ENCODE measurements at regions not wholly inside any gene's neighbourhood (a gene's known extent, or its start where the extent isn't known, plus 50 kb on each side); places are given as distances from the start of the nearest gene placed in this dataset.
A peak's percentile ranks its signal among the peaks of the same experiment; 100 is the strongest.

DNA sequence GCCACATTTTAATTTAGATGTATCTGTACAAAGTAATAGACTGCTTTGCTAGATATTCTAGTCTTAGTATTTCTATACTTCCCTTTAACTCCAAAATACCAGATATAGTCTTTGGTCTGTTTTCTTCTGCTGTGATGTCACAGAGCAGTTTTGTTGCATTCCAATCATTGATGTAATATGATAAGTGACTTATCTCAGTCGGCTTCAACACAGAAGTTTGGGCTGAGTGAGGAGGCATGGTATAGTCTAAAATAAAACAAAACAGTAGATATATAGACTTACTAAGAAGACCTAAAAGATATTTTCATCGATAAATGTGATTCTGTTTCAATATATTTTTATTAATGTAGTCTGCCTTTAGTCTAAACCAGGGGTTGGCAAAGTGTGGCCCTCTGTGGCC is 169.9 kb downstream of the DCK start:
- DNase-seq = no peak

DNA sequence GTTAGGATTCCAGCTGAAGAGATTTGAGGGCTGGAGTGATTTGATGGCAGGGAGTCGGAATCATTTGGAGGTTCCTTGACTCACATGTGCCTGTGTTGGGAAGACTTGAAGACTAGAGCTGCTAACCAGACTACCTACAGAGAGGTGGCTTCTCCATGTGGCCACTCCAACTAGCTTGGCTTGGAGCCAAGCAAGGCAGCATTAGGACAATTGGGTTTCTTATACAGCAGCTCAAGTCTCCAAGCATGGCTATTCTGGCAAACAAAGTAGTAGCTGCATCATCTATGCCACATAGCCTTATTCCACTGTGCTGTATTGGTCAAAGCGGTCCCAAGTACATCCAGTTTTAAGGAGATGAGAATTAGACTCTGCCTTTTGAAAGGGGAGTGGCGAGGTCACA is 171.7 kb upstream of the SLC4A4 start:
- no peak for DNase-seq

DNA sequence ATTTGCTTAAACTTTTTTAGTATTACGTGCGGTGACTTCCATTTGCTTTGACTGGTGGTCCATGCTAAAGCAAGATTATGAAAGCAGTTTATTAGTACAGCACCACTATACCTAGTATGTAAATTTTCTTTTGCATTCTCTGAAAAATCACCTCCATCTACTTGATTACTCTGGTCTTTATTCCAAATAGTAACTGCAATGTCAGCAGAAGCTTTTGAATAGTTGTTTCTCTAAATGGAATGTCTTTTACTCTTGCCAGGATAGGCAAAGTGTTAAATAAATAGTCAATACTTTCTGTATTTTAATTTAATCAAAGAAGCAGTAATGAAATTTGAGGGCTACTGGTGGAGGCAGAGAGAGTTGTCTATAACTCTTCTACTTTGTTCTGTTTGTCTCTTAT is 167.2 kb upstream of the SLC4A4 start:
- no peak for DNase-seq

DNA sequence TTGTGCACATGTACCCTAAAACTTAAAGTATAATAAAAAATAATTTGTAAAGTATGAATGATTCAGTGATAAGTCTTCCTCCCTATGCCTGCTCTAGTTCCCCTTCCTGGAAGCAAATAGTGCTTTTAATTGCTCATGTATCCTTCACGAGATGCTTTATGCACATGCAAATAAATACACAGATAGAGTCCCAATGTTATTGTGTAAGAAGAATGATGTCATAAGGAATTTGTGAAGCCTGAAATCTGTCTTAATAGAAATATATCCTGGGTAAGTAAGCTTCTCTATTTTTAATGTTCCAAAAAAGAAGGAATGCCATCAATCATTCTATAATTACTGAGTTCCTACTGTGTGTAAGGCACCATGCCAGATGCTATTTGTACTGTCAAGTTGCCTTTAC is 157.5 kb upstream of the SLC4A4 start:
- no peak for DNase-seq

DNA sequence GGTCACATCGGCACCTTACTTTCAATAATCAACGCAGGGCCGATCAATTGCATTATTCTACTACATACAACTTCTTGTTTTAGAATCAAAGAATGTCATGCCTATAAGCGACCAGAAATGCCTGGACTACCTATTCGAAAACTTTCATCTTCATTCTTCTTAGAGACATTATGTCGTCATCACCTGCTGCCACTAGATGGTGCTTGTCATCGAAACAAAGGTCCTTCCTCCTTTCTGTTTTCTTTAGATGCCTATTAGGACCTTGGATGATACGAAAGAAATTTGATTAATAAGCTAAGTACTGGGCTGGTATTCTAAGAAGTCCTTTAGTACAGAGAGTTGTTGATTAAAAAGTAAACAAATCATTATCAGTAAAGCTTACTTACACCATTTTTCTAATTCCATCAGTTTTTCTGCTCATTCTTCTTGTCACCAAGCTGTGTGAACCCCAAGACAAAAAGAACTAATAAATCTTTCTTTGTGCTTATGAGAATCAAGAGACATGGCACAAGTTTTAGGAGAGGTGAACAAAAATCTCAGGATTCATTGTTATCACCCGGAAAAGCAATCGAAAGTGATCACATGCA is 154.5 kb upstream of the SLC4A4 start:
- DNase-seq = peak; percentile 3

DNA sequence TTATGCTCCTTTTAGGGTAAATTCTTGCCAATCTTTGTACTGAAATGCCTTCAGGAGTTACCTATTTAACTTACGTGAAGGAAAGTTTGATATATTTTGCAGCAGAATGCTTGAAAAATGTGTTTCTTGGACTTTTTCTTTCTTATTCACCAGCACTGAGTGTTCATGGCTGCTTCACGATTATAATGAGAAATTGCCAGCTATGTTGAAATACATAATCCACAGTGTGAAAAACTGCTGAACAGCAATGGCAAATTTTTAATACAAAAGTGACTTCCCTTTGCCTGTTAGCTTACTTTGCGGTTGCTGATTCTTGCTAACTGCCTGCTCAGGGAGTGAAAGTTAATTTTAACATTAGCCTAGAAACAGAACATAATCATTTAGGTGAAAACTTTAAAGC is 153.8 kb upstream of the SLC4A4 start:
- no peak for DNase-seq

DNA sequence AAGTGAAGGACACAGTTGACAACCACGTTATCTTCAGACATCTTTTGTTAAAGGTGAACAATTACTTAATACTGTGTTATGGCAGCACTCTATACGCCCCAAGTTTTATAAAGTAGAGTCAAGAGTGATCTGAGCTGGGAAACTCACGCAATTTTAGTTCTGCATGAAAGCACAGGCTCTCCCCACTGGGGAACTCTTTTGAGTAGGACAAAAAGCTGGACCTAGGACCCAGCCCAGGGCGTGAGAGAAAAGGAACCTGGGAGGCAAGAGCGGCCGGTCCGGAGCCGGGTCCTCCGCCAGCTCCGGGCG is 152.6 kb upstream of the SLC4A4 start:
- no peak for DNase-seq

DNA sequence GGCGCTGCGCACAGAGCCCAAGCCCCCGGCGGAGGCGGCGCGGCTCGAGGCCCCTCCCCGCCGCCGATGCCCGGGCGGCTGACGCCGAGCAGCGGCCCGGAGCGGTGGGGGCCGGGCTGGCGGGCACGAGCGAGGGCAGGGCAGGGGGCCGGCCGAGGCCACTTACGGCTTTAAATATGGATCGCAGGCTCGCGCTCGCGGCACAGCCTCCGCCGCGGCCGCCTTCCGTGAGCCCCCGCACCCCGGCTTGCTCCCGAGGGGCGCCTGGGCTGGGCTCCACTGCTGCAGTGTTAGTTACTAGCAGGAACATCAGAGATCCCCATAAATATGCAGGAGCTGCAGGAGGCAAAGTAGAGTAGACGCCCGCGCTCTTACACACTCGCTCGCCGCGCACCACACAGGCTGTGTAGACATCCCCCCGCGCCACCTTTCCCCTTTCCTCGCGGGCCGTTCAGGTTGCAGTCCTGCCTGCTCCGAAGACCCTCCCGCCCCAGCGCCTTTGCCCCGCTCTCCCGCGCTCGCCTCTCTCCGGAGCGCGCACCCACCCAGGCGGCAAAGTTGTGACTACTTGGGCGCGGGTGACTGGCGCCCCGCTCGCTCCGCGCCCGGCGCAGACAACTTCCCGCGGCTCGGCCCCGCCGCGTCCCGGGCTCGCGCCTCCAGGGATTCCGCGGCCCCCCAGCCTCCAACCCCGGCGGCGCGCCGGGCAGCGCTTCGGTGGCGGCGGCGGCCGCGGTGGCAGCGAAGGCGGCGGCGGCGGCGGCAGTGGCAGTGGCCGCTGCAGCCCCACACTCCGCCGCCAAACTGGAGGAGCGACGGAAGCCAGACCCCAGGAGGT is 152.0 kb upstream of the SLC4A4 start:
- peak; percentile 5 for DNase-seq

DNA sequence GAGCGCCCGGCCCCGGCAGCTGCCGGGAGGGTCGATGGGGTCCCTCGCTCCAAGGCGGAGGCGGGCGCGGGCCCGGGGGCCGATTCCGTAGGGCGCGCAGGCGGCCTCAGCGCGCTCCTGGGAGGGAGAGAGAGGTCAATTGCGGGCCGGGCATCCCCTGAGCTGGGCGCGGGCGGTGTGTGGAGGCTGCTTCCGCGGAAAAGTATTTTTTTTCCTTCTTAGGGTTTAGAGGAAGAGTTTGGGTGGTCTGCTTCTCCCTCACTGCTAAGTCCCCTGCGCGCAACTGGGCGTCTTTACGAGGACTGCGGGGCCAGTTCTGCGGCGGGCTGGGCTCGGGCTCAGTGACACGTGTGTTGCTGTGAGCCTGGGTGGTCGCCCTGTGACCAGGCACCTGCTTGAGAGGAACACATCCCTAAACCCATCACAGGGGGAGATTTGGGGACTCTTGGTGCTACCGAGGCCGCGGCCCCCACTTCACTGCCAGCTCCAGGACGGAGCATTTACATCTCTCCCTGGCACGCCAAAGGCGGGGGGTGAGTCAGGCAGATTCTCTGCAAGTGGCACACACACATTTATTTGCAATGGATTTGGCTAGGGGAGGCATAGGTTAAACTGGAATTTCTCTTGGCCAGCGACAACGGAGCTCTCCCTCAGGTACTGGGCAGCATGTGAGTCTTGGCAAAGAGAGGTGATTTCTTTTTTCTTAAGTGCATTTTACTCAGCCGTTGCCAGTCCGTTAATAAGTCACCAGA is 151.2 kb upstream of the SLC4A4 start:
- DNase-seq = peak; percentile 6

DNA sequence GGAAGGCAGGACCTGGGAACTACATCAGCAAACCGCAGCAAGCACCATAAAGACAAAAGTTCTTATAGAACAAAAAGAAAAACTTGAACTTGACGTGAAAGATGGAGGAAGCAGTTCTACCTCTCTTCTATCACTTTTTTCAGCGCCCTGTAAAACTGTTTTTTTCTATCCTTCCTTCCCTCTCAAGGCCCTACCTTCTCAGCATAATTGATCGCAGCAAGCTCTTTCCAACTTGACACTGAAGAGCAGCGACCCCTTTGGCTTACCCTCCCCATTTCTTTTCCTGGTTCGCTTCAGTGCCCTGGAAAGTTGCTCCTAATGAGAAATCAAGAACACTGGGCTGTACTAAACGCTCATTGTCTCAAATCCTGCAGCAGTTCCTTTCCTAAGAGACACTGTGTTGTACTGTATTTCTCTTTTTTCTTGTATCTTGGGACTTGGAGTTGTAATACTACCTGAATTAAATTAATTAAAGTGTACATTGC is 150.6 kb upstream of the SLC4A4 start:
- no peak for DNase-seq

DNA sequence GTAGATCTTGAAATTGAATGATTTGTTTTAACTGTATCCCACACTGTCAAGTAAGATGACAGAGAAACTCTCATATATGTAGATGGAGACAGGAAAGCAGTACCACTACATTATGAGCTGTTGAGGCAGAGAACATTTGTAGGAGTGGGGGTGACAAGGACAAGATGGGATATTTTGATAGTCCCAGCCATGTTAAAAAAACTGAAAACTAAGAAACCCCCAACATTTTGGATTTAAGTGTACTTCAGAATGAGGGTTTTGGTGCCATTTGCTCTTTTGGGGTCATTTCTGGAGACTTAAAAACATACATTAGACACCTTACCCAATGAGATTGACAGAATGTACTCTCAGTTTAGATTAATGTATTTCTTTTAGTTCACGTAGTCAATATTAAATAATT is 149.9 kb upstream of the SLC4A4 start:
- DNase-seq = no peak

DNA sequence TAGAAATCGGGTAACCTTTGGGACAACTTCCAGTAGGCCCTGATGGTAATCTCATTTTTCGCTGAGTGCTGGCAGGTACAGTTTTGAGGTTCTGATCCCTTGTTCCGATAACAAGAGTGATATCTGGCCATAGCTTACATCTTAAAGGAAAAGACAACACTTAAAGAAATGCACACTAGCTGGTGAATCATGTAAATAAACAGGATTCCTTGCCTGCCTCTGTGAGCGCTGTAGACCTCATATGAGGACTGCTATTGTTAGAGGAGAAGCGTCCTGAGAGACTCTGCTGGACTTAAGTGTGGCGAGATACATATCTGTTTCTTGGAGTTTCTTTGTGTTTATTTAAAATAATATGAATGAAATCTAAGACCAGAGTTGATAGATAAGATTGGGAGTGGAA is 149.3 kb upstream of the SLC4A4 start:
- no peak for DNase-seq

DNA sequence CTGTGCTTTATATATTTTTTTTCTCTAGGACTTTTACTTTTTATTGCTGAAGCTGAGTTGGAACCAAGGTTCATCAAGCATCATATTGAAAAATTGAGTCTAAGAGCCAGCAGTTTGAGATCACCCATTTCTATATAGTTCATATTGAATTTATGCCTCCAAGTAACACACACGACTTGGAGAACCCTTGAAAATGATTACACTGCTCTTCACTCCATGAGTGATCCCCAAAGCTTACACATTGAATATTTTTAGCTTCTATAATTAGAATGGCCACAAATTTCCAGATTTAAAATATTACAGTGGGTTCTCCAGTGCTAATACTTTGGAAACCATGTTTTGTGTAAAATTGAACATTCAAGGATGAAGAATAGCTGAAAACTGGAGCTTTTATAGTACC is 144.4 kb upstream of the SLC4A4 start:
- DNase-seq = no peak

DNA sequence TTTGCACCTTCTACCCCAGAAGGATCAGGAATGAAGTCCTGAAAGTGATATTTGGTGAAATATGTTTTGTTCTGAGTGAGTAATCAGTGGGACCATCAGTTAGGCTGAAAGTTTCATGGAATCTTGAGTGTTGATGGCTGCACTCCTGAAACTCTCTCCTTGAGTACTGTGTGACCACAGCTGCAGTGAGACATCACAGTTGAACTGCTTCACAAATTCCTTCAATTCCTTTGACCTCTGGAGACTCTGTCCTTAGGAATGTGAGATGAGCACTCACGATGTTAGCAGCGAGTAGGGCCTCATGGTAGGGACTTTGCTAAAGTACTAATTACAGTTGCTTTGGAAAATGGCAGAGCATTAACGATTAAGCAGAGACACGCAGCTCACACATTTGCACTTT is 142.9 kb upstream of the SLC4A4 start:
- no peak for DNase-seq

DNA sequence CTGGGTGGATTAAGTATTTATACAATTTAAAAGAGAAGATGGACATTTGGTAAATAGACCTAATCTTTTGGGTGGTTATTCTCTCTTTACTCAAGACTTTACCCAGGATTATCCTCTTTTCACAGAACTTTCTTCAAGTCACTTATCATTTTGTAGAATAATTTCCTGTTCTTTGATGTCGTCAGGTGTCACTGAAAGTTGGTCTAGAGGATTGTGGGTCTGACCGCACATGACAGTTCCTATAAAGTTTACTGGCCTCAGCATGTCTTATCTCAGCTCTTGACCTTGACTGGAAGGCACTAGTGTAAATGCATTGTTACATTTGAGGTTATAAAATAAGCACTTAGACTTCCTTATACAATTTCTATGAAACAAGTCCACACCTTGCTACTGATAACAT is 139.9 kb upstream of the SLC4A4 start:
- DNase-seq = no peak

DNA sequence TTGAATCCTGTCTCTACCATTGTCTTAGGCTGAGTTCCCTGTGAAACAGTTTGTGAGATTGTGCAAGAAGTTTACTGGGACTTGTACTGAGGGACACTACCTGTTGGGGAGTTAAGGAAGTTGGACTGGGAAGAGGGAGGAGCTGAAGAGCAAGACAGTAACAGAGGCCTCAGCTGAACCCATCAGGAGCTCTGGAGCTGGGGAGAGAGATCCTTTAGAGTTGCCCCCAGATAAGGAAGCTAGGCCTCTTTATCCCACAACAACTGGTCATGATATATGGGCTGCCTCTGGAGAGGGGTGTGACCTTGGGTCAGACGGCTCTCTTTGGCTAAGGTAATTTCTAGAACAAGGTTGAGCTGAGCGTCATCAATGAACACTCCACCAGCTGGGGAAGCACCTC is 137.8 kb upstream of the SLC4A4 start:
- no peak for DNase-seq

DNA sequence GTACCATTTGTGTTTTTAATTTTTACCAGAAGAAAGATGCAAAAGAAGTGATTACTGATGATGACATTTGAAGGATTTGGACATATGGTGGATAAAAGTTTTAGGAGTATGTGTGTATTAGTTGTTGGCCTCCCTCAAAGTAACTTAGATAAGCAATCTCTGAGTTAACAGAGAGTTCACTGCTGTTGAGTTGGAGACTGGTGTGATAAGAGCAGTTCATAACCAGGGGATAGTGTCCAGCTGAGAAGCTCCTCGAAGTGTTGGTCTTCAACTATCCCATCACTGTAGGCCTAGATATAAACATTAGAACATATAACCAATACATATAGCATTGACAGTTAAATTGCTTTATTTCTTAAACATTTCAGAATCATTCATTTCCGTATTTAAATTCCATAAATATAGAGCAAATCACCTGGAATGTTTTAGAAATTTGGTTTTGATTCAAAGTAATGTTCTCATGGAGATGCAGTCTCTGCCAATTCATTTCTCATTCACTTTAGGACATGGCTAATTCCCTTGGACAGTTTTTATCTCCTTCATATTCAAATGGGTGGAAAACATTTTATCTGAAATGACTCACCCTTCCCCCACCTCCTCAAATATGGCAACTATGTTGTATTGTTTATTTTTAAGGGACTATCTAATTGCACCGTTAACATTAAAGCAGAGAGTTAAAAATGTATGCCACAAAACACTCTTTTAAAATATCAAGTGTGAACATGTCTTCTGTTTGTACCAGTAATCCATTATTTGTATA is 136.8 kb upstream of the SLC4A4 start:
- DNase-seq = no peak

DNA sequence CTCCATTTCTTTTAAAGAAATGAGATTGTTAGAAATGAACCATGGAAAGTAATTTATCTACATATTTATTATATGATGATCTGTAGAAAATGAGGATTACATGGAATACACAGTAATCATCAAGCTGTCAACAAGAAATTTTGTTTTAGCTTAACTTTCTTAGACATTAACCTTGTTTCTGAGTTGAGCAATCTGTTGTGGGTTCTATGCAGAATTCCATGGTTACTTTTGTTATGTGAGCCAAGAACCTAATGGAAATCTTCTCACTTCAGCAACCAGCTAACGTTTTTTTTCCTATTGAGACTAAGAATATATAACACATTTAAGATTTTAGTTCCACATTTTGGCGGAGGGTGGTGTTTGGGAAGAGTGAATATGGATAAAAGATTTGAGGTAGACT is 136.1 kb upstream of the SLC4A4 start:
- no peak for DNase-seq

DNA sequence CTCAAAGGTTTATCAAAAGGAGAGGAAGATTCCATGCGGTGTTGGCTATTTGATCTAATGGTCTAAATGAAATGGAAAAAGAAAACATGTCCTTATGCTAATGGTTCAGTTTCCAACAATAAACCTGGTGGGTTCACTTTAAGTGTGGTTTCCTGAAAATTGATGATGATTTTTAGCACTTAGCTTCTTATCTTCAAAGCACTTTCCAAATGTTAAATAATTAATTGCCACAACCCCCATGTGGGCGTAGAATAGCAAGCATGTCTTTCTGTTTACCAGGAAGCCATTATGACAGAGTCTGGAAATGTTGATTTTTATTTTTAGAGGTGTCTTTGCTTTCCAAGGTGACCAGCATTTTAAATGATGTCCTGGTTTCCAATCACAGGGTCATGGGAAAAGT is 134.8 kb upstream of the SLC4A4 start:
- no peak for DNase-seq

DNA sequence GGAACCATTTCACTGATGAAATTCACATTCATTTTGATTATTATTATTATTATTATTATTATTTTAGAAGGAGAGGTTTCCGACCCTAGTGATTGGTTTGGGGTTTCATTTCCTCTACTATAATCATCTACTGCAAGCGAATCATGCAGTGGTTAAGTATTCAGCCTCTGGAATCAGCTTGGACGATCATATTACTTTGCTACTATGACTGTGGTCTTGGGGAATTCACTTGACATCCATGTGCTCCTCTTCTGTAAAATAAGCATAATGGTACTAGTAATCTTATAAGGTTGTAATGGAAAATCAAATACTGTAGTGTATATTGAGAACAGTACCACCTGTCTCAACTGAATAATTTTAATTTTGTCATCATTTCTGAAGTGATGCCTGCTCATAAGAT is 132.1 kb upstream of the SLC4A4 start:
- no peak for DNase-seq

DNA sequence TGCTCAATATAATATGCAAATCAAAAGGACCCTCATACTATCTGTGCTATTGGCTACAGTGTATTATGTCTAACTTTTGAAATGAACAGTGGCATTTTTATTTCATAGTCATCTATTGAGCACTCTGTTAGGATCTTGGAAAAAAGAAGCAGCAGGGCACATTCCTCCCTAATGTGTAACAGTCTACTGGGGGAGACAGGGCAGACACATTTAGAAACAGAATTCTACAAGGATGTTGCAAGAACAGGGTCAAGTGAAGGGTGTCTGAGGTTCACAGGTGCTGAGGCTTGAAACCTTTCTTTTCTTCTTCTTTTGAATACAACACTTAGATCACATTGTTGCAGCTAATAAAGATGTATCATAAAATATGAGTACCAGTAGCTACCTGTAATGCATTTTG is 129.7 kb upstream of the SLC4A4 start:
- DNase-seq = no peak

DNA sequence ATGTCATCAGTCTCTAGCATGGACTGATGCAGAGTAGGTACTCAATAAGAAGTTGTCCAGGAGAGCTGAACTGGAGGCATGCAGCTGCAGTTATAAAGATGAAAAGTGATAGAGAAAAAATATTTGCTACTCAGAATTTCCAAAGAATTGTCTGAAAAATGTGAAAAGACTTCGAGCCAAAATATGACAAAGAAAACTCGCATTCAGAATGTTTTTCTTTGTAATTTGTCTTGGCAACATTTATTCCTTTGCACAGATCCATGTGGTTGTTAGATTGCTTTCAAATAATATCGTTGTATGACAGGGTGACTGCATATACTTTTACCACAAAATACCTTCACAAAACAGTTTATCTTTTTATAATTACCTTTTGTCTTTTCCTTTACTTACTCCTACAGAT is 128.0 kb upstream of the SLC4A4 start:
- no peak for DNase-seq

DNA sequence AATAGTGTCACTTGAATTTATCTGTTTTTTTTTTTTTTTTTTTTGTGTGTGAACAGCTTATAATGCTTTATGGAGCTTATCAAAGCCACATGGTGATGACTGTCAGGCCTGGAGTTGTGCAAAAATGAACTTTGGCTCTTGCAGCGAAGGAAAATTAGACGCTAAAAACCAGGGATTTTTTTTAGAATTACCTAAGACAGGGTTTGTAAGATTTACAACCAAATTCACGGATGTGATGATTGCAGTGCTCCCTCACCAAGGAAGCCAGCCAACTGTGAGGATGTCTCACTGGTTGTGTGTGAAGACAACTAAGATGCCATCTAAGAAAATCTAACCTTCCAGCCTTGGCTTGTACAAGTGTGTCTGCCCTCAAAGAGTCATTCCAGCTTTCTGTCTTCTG is 127.1 kb upstream of the SLC4A4 start:
- DNase-seq = no peak

DNA sequence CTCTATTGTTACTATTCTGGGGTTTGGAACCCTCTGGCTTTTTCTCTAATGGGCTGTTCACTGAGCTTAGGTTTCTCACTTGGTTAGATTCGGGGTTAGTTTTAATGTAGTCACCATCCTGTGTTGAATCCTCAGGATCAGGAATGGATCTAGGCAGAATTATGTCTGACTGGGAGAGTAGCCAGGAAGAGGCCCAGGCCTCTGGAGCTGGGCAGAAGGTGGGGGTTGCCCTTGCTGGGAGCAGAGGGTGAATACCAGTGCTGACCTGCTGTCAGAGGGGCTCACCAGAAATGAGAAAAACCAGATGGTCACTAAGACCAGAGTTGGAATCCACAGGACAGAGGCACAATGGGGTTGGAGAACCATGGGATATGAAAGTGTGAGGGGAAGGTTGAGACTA is 126.6 kb upstream of the SLC4A4 start:
- DNase-seq = no peak
